ENCODE measurements at regions not wholly inside any gene's neighbourhood (a gene's known extent, or its start where the extent isn't known, plus 50 kb on each side); places are given as distances from the start of the nearest gene placed in this dataset.

DNA sequence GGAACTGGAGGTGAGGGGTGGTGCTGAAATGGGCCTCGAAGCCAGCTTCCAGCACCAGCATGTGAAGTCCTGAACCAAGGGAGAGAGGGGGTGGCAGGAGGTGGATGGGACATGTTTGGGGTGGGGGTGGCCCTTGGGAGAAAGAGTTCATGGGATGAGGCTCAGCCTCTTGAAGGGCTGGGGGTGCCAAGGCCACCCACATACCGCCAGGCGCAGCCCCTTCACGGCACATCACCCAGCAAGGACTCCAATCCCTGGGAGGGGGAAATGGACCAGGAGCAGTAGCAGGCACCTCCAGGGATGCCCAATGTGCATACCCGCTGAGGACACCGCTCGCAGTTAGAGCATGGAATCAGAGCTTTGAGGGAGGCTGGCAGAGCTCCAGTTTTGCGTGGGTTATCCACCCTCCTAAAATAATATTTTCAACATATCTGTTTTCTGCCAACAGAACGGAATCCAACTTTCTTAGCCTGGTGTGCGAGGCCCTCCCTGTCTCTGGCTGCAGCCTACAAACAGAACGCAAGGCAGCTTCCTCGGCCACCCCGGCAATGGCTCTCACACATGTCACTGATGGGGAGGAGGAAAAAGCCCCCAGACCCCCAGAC is 140.5 kb upstream of the VSTM2B start:
- Histone ChIP-seq H3K4me1 (no peaks in the 10 kb centered on the region), H3K9me3 (no peaks in the 10 kb centered on the region), H3K27me3 (no peaks in the 10 kb centered on the region), H3K27ac (no peak overlapping the region), H3K36me3 (no peaks in the 10 kb centered on the region), H3K4me3 (no peak overlapping the region)
- no peak for TF ChIP-seq EP300 (IDR thresholded peaks at IDR 0.05; ENCODE audit: low read depth)
- TF ChIP-seq, protein P1, sequence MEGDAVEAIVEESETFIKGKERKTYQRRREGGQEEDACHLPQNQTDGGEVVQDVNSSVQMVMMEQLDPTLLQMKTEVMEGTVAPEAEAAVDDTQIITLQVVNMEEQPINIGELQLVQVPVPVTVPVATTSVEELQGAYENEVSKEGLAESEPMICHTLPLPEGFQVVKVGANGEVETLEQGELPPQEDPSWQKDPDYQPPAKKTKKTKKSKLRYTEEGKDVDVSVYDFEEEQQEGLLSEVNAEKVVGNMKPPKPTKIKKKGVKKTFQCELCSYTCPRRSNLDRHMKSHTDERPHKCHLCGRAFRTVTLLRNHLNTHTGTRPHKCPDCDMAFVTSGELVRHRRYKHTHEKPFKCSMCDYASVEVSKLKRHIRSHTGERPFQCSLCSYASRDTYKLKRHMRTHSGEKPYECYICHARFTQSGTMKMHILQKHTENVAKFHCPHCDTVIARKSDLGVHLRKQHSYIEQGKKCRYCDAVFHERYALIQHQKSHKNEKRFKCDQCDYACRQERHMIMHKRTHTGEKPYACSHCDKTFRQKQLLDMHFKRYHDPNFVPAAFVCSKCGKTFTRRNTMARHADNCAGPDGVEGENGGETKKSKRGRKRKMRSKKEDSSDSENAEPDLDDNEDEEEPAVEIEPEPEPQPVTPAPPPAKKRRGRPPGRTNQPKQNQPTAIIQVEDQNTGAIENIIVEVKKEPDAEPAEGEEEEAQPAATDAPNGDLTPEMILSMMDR (IDR thresholded peaks at IDR 0.05): no peak
- TF ChIP-seq POLR2A (IDR thresholded peaks at IDR 0.05): no peak
- TF ChIP-seq POLR2AphosphoS5 (IDR thresholded peaks at IDR 0.05): no peak
- intact Hi-C loops (cut with DNase I; ENCODE audit: low total_unique reads) (no loop called here), in situ Hi-C loops (cut with MboI; ENCODE audit: low pct_ligation_motif_present in 1 of 4, low pct_unique_long_range_greater_than_20kb in 1 of 4, low sequenced_read_pairs in 3 of 4) (no loop called here)
- no peak for DNase-seq
- WGBS, 2 donors (ENCODE audit: low coverage in 1 of 2): 60 to 67% methylated on average over 5 to 13 of the region's 13 CpGs

DNA sequence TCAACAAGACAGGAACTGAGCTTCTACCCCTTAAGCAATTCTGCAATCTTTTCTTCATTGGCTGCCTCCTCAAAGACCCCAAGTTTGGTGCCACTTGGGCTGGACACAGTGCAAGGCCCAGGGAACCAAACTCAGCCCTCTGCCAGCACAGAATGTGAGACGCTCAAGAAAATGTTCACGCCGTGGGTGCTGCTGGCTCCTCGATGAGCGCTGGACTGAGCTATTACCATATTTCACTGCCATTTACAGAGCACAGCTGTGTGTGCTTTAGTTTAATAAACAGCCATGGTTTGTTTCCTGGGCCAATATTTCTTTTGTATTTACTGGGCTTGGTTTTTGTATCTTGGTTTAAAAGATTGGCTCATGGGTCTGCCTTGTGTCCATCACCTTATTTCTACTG is 138.8 kb upstream of the VSTM2B start:
- peaks cover 0 to 11% of the 10 kb centered on the region in 2 donors for H3K9me3 ChIP-seq
- H3K4me3 ChIP-seq: no peak overlapping the region
- no peak for DNase-seq
- H3K4me1 ChIP-seq: no peaks in the 10 kb centered on the region
- TF ChIP-seq EP300 (IDR thresholded peaks at IDR 0.05; ENCODE audit: low read depth): no peak
- TF ChIP-seq POLR2AphosphoS5 (IDR thresholded peaks at IDR 0.05): no peak
- TF ChIP-seq POLR2A (IDR thresholded peaks at IDR 0.05): no peak
- TF ChIP-seq, protein P1 (IDR thresholded peaks at IDR 0.05): no peak
- H3K27me3 ChIP-seq: no peaks in the 10 kb centered on the region
- intact Hi-C loops (cut with DNase I; ENCODE audit: low total_unique reads): no loop called here
- in situ Hi-C loops (cut with MboI; ENCODE audit: low pct_ligation_motif_present in 1 of 4, low pct_unique_long_range_greater_than_20kb in 1 of 4, low sequenced_read_pairs in 3 of 4): no loop called here
- H3K27ac ChIP-seq: no peak overlapping the region
- 66% methylated on average over 5 of the region's 5 CpGs; no CpG with 5 or more reads in 1 of the 2 donors for WGBS, 2 donors (ENCODE audit: low coverage in 1 of 2)
- H3K36me3 ChIP-seq: no peaks in the 10 kb centered on the region

DNA sequence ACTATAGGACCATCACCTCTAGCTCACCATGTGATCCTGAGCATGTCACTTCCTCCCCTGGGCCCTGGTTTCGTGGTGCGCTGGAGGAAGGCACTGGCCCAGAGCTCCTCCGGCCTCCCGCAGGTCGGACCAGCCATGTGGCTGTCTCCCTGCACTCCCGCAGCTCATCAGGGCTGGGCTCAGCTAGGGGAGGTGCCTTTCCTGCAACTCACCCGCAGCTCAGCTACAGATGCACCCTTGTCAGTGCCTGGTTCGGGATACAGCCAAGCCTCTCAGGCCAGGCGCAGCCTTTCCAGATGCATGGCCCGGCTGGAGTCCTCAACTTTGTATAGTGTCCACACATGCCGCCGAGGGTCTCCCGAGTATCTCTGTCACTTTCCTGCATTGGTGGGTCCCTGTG is 138.2 kb upstream of the VSTM2B start:
- 73 to 80% methylated on average over 3 to 12 of the region's 13 CpGs for WGBS, 2 donors (ENCODE audit: low coverage in 1 of 2)
- intact Hi-C loops (cut with DNase I; ENCODE audit: low total_unique reads): no loop called here

DNA sequence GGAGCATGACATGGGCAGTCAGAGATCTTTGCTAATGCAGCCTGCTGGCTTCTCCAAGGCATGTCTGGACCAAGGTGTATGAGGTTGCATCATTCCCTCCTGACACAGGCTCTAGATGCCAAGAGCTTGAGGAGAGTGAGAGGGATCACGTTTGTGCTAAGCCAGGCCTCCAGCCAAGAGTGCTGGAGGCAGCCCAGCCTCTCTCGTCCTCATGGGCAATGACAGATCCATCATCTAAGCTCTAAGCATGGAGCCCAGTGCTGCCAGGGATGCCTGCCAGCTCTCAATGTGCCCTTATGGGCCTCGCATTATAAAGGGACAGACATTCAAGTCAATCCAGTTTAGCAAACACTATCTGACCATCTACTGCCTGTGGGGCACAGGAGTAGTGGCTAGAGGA is 136.3 kb upstream of the VSTM2B start:
- H3K4me3 ChIP-seq: no peak overlapping the region
- H3K9me3 ChIP-seq: peaks cover 0 to 11% of the 10 kb centered on the region in 2 donors
- in situ Hi-C loops (cut with MboI; ENCODE audit: low pct_ligation_motif_present in 1 of 4, low pct_unique_long_range_greater_than_20kb in 1 of 4, low sequenced_read_pairs in 3 of 4): no loop called here
- no peak for DNase-seq
- H3K27me3 ChIP-seq: no peaks in the 10 kb centered on the region
- no peaks in the 10 kb centered on the region for H3K36me3 ChIP-seq
- WGBS, 2 donors (ENCODE audit: low coverage in 1 of 2): 20% methylated on average over 3 of the region's 3 CpGs; no CpG with 5 or more reads in 1 of the 2 donors
- H3K4me1 ChIP-seq: no peaks in the 10 kb centered on the region
- intact Hi-C loops (cut with DNase I; ENCODE audit: low total_unique reads): no loop called here
- TF ChIP-seq POLR2AphosphoS5 (IDR thresholded peaks at IDR 0.05) (no peak), POLR2A (IDR thresholded peaks at IDR 0.05) (no peak), EP300 (IDR thresholded peaks at IDR 0.05; ENCODE audit: low read depth) (no peak)
- TF ChIP-seq, protein P1 (IDR thresholded peaks at IDR 0.05): no peak
- no peak overlapping the region for H3K27ac ChIP-seq

More for the DNA sequence above, 138.2 kb upstream of the VSTM2B start:
- Histone ChIP-seq H3K27ac (no peak overlapping the region), H3K9me3 (peaks cover 0 to 11% of the 10 kb centered on the region in 2 donors), H3K36me3 (no peaks in the 10 kb centered on the region), H3K4me1 (no peaks in the 10 kb centered on the region), H3K27me3 (no peaks in the 10 kb centered on the region), H3K4me3 (no peak overlapping the region)
- in situ Hi-C loops (cut with MboI; ENCODE audit: low pct_ligation_motif_present in 1 of 4, low pct_unique_long_range_greater_than_20kb in 1 of 4, low sequenced_read_pairs in 3 of 4): no loop called here
- TF ChIP-seq POLR2AphosphoS5 (IDR thresholded peaks at IDR 0.05) (no peak), EP300 (IDR thresholded peaks at IDR 0.05; ENCODE audit: low read depth) (no peak), POLR2A (IDR thresholded peaks at IDR 0.05) (no peak)
- TF ChIP-seq, protein P1 (IDR thresholded peaks at IDR 0.05): no peak
- DNase-seq: no peak
